SK-N-SH (cell line): ENCODE measurements at regions not wholly inside any gene's neighbourhood (a gene's known extent, or its start where the extent isn't known, plus 50 kb on each side); places are given as distances from the start of the nearest gene placed in this dataset.

Experiments
- CTCF ChIA-PET: fragments of 300-600, 350-600 bp; formaldehyde crosslinking; extraction: SDS; loops from one replicate; lab custom pipeline; 2021; lab: Yijun Ruan, JAX
- POLR2A ChIA-PET: fragments of 350-600 bp; sonication (Branson Sonifier 250); formaldehyde crosslinking; extraction: SDS; loops from one replicate; lab custom pipeline; 2020; ENCODE audit warnings: antibody characterized with exemption, inconsistent platforms; lab: Yijun Ruan, JAX
- DNase-seq: peaks from one replicate; pipeline ENCODE4 v3.0.0; 2012
- H2AFZ ChIP-seq: fragments of 200-600 bp; sonication (generic); 2 replicates; pipeline ENCODE4 v1.8.1; 2016; ENCODE audit warnings: antibody characterized with exemption, mild to moderate bottlenecking, low read depth
- H3F3A ChIP-seq: fragments of 200-600 bp; sonication (generic); replicated peaks from 2 replicates; pipeline ENCODE3; 2016; ENCODE audit warnings: antibody characterized with exemption, mild to moderate bottlenecking; ENCODE audit not compliant: insufficient read depth
- H3K27ac ChIP-seq, 2 experiments: fragments of 200-500 bp in 1 of 2; fragments of 200-600 bp in 1 of 2; sonication (Bioruptor generic) in 1 of 2; sonication (generic), shearing (Covaris generic) in 1 of 2; 2 replicates each; pipeline versions ENCODE4 v1.5.1 to v1.6.1; 2014 to 2016; ENCODE audit warnings: low read depth in 2 of 2, inconsistent platforms in 1 of 2, low read length in 1 of 2, mild to moderate bottlenecking in 1 of 2, mixed read lengths in 1 of 2
- H3K27me3 ChIP-seq: fragments of 200-600 bp; sonication (generic), shearing (Covaris generic); 2 replicates; pipeline ENCODE4 v1.6.1; 2016; ENCODE audit warnings: mixed run types; ENCODE audit not compliant: insufficient read depth
- H3K36me3 ChIP-seq, 2 experiments: fragments of 200-500 bp in 1 of 2; fragments of 200-600 bp in 1 of 2; sonication (Bioruptor generic) in 1 of 2; sonication (generic) in 1 of 2; replicated peaks in 1 of 2; 2 replicates each; pipeline versions ENCODE3 to v1.5.1; 2014 to 2016; ENCODE audit warnings: low read length in 1 of 2, mild to moderate bottlenecking in 1 of 2; ENCODE audit not compliant: insufficient read depth in 2 of 2, control insufficient read depth in 1 of 2
- H3K4me1 ChIP-seq, 2 experiments: fragments of 200-500 bp in 1 of 2; fragments of 200-600 bp in 1 of 2; sonication (Bioruptor generic) in 1 of 2; sonication (generic), shearing (Covaris generic) in 1 of 2; 2 replicates each; pipeline versions ENCODE4 v1.5.1 to v1.6.1; 2014 to 2016; ENCODE audit warnings: low read depth in 1 of 2, low read length in 1 of 2, mixed run types in 1 of 2; ENCODE audit not compliant: insufficient read depth in 2 of 2, control insufficient read depth in 1 of 2
- H3K4me2 ChIP-seq: fragments of 200-600 bp; sonication (generic), shearing (Covaris generic); 2 replicates; pipeline ENCODE4 v1.6.1; 2017; ENCODE audit warnings: mixed run types
- H3K4me3 ChIP-seq, 2 experiments: fragments of 200-500 bp in 1 of 2; fragments of 200-600 bp in 1 of 2; sonication (Bioruptor generic) in 1 of 2; sonication (generic), shearing (Covaris generic) in 1 of 2; 2 replicates each; pipeline versions ENCODE4 v1.5.1 to v1.8.1; 2014 to 2016; ENCODE audit warnings: low read depth in 2 of 2, inconsistent platforms in 1 of 2, low read length in 1 of 2, mild to moderate bottlenecking in 1 of 2, mixed read lengths in 1 of 2, moderate library complexity in 1 of 2
- H3K79me2 ChIP-seq: fragments of 200-600 bp; sonication (generic); 2 replicates; pipeline ENCODE4 v1.8.1; 2017; ENCODE audit warnings: mild to moderate bottlenecking; ENCODE audit not compliant: insufficient read depth
- H3K9ac ChIP-seq: fragments of 200-600 bp; sonication (generic); 2 replicates; pipeline ENCODE4 v1.6.1; 2017; ENCODE audit warnings: mixed run types
- H3K9me2 ChIP-seq: fragments of 200-600 bp; sonication (generic); 2 replicates; pipeline ENCODE4 v1.6.1; 2017; ENCODE audit warnings: mixed run types
- H3K9me3 ChIP-seq: fragments of 200-600 bp; sonication (generic); 2 replicates; pipeline ENCODE4 v1.6.1; 2017; ENCODE audit warnings: mixed run types, mild to moderate bottlenecking, moderate library complexity
- H4K20me1 ChIP-seq: fragments of 200-600 bp; sonication (generic); 2 replicates; pipeline ENCODE4 v1.6.1; 2017; ENCODE audit warnings: mild to moderate bottlenecking, mixed run types; ENCODE audit not compliant: insufficient read depth
- CHD2 ChIP-seq: fragments of 150-350 bp; IDR thresholded peaks from 2 replicates; pipeline ENCODE4 v1.6.1; 2018; ENCODE audit warnings: low read length; ENCODE audit not compliant: partially characterized antibody
- CTCF ChIP-seq: fragments of 200-600 bp; sonication (generic); IDR thresholded peaks from 2 replicates; pipeline ENCODE4 v1.6.1; 2017; ENCODE audit warnings: antibody characterized with exemption, mild to moderate bottlenecking, moderate library complexity
- ELF1 ChIP-seq: IDR thresholded peaks from 2 replicates; pipeline ENCODE4 v1.4.0; 2012
- EP300 ChIP-seq, 2 experiments: IDR thresholded peaks; 2 replicates each; pipeline versions ENCODE4 v1.4.0 to v1.6.1; 2012; ENCODE audit warnings: borderline replicate concordance in 1 of 2, low read depth in 1 of 2, low read length in 1 of 2
- FOSL2 ChIP-seq: IDR thresholded peaks from 2 replicates; pipeline ENCODE4 v1.4.0; 2012; ENCODE audit warnings: low read depth, mild to moderate bottlenecking, moderate library complexity, borderline replicate concordance
- FOXM1 ChIP-seq: IDR thresholded peaks from 2 replicates; pipeline ENCODE4 v1.4.0; 2012; ENCODE audit warnings: low read depth, mild to moderate bottlenecking
- MAX ChIP-seq: IDR thresholded peaks from 2 replicates; pipeline ENCODE4 v1.4.0; 2012; ENCODE audit warnings: low read depth
- MEF2A ChIP-seq: IDR thresholded peaks from 2 replicates; pipeline ENCODE4 v1.4.0; 2012; ENCODE audit warnings: low read depth, borderline replicate concordance
- NFIC ChIP-seq: IDR thresholded peaks from 2 replicates; pipeline ENCODE4 v1.4.0; 2012; ENCODE audit warnings: borderline replicate concordance
- PBX3 ChIP-seq: IDR thresholded peaks from 2 replicates; pipeline ENCODE4; 2012
- POLR2AphosphoS5 ChIP-seq: IDR thresholded peaks from 2 replicates; pipeline ENCODE4 v1.6.1; 2012; ENCODE audit warnings: low read depth, low read length
- RAD21 ChIP-seq: IDR thresholded peaks from 2 replicates; pipeline ENCODE4 v1.6.1; 2012; ENCODE audit warnings: mild to moderate bottlenecking, low read length
- RCOR1 ChIP-seq: fragments of 150-350 bp; IDR thresholded peaks from 2 replicates; pipeline ENCODE4 v1.6.1; 2017; ENCODE audit warnings: antibody characterized with exemption, low read length
- RXRA ChIP-seq: IDR thresholded peaks from 2 replicates; pipeline ENCODE4 v1.4.0; 2012; ENCODE audit warnings: low read depth, mild to moderate bottlenecking, borderline replicate concordance
- SIN3A ChIP-seq: IDR thresholded peaks from 2 replicates; pipeline ENCODE4 v1.6.1; 2012; ENCODE audit warnings: low read depth, mild to moderate bottlenecking, low read length, moderate library complexity, borderline replicate concordance
- TAF1 ChIP-seq: IDR thresholded peaks from 2 replicates; pipeline ENCODE4 v1.6.1; 2012; ENCODE audit warnings: low read depth, mild to moderate bottlenecking, low read length, moderate library complexity, borderline replicate concordance
- USF2 ChIP-seq: fragments of 150-350 bp; IDR thresholded peaks from 2 replicates; pipeline ENCODE4 v1.6.1; 2017; ENCODE audit warnings: antibody characterized with exemption, low read length, low read depth, borderline replicate concordance
- WGBS: methylation state at CpG from one replicate; pipeline ENCODE4 v1.1.6; 2017; ENCODE audit warnings: low lambda C conversion rate; 5-methylcytosine and 5-hydroxymethylcytosine counted together

GRCh38 chr4:8776366-8776765, 95.3 kb downstream of the HMX1 start:
- no peaks in the 10 kb centered on the region for H3K9me2 ChIP-seq
- POLR2A ChIA-PET: no interaction called here
- H3K27ac ChIP-seq: no peak overlapping the region
- WGBS: 40% methylated on average over 6 of the region's 6 CpGs
- H3K4me1 ChIP-seq: peaks cover 0 to 23% of the 10 kb centered on the region in 2 experiments; a peak in 1 of 4 replicates
- H3K4me3 ChIP-seq: no peak overlapping the region
- no peaks in the 10 kb centered on the region for H4K20me1 ChIP-seq
- no peak overlapping the region for H3K4me2 ChIP-seq
- H3K9ac ChIP-seq: no peak overlapping the region
- no peak for DNase-seq
- H3K79me2 ChIP-seq: no peaks in the 10 kb centered on the region
- TF ChIP-seq CHD2: no peak
- TF ChIP-seq FOSL2: no peak
- no peak for TF ChIP-seq POLR2AphosphoS5
- TF ChIP-seq TAF1: no peak
- TF ChIP-seq FOXM1: no peak
- TF ChIP-seq SIN3A: no peak
- no peak for TF ChIP-seq NFIC
- TF ChIP-seq RAD21: no peak
- no peak for TF ChIP-seq ELF1
- no peak for TF ChIP-seq CTCF
- no peak for TF ChIP-seq MAX
- no peak for TF ChIP-seq RXRA
- no peaks in the 10 kb centered on the region for H3K9me3 ChIP-seq
- CTCF ChIA-PET: no interaction called here
- no peaks in the 10 kb centered on the region for H3K36me3 ChIP-seq
- no peak overlapping the region for H2AFZ ChIP-seq
- H3F3A ChIP-seq: no peaks in the 10 kb centered on the region
- no peaks in the 10 kb centered on the region for H3K27me3 ChIP-seq

GRCh38 chr4:8775751-8776355, 95.8 kb downstream of the HMX1 start:
- Histone ChIP-seq H3K9ac (no peak overlapping the region), H3K27me3 (no peaks in the 10 kb centered on the region), H3F3A (no peaks in the 10 kb centered on the region), H3K4me2 (no peak overlapping the region), H3K4me1 (peaks cover 0 to 29% of the 10 kb centered on the region in 2 experiments; a peak in 1 of 4 replicates), H3K79me2 (no peaks in the 10 kb centered on the region), H2AFZ (no peak overlapping the region), H3K36me3 (no peaks in the 10 kb centered on the region), H3K4me3 (no peak overlapping the region), H3K27ac (no peak overlapping the region), H4K20me1 (no peaks in the 10 kb centered on the region), H3K9me3 (no peaks in the 10 kb centered on the region), H3K9me2 (no peaks in the 10 kb centered on the region)
- DNase-seq: no peak
- ChIA-PET POLR2A (no interaction called here), CTCF (interaction anchor here (0.8 to 1.7 kb wide), 3 partner anchors 10 to 142 kb away, joined by 4 to 7 read pairs (median 4); no protein-coding TSS in a partner anchor)
- no peak for TF ChIP-seq EP300 (IDR thresholded peaks at IDR 0.05; ENCODE audit: borderline replicate concordance in 1 of 2, low read depth in 1 of 2, low read length in 1 of 2)
- no peak for TF ChIP-seq NFIC
- no peak for TF ChIP-seq ELF1
- no peak for TF ChIP-seq FOXM1
- TF ChIP-seq RCOR1: no peak
- TF ChIP-seq PBX3: no peak
- no peak for TF ChIP-seq TAF1
- TF ChIP-seq USF2: no peak
- TF ChIP-seq MEF2A: no peak
- 59% methylated on average over 11 of the region's 21 CpGs for WGBS
